ENCODE measurements at regions not wholly inside any gene's neighbourhood (a gene's known extent, or its start where the extent isn't known, plus 50 kb on each side); places are given as distances from the start of the nearest gene placed in this dataset.

DNA sequence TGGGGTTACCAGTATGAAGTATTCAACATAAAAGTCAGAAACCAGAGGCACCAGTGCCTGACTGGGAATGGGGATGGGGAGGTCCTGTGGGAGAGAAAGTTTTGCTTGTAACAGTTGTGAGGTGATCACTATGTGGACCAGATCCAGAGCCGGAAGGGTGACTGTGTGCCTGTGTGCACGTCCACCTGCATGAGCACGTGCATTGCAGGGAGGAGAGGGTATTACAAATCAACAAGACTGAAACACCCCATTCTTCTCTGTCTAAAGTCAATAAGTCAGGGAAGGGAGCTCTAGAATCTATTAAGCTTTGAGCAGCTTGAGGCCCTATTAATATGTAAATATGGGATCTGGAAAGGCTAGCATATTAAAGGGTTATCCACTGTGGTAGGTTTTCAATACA, 241.0 kb upstream of the ACVR2A start:
- no peak overlapping the region for H3K27ac ChIP-seq (ENCODE audit: insufficient read length, low read depth, low read length)

More for the DNA sequence above, 241.0 kb upstream of the ACVR2A start:
- Histone ChIP-seq H2BK15ac (ENCODE audit: low read depth, low read length) (no peak overlapping the region), H3K56ac (ENCODE audit: insufficient read length, low read depth, low read length) (no peak overlapping the region), H4K5ac (ENCODE audit: insufficient read length, low read depth, low read length) (no peak overlapping the region), H3K23me2 (ENCODE audit: insufficient read length, low read depth, low read length, poor library complexity, severe bottlenecking) (no peaks in the 10 kb centered on the region), H4K8ac (replicated peaks; ENCODE audit: insufficient read length, low read depth, low read length) (no peak overlapping the region), H4K91ac (ENCODE audit: insufficient read length, low read depth, low read length) (no peak overlapping the region), H2AFZ (ENCODE audit: low read length) (no peak overlapping the region), H3K9ac (ENCODE audit: extremely low read depth, insufficient read length, low read length) (no peak overlapping the region), H3T11ph (ENCODE audit: low read length) (no peak overlapping the region), H3K27me3 (ENCODE audit: insufficient read depth, low read length) (no peaks in the 10 kb centered on the region), H2BK120ac (ENCODE audit: low read depth, low read length, poor library complexity, severe bottlenecking) (no peak overlapping the region), H3K9me3 (ENCODE audit: control insufficient read depth, low read depth, low read length) (no peaks in the 10 kb centered on the region), H2BK5ac (ENCODE audit: insufficient read length, low read length) (no peak overlapping the region), H3K4me2 (ENCODE audit: insufficient read depth, insufficient read length, low read length) (no peak overlapping the region), H2BK20ac (ENCODE audit: low read depth, low read length, poor library complexity, severe bottlenecking) (no peak overlapping the region), H3K18ac (ENCODE audit: insufficient read length, low read depth, low read length) (no peak overlapping the region), H3K4me1 (ENCODE audit: insufficient read depth, low read length) (peaks cover 6% of the 10 kb centered on the region), H3K79me1 (ENCODE audit: insufficient read depth, low read depth, low read length, poor library complexity, severe bottlenecking) (no peaks in the 10 kb centered on the region), H4K20me1 (ENCODE audit: control insufficient read depth, insufficient read depth, insufficient read length) (no peaks in the 10 kb centered on the region), H2BK12ac (ENCODE audit: insufficient read length, low read depth, low read length) (no peak overlapping the region), H3K4ac (ENCODE audit: low read depth, low read length) (no peak overlapping the region), H3K23ac (ENCODE audit: insufficient read length, low read depth, low read length) (no peak overlapping the region), H2AK5ac (ENCODE audit: insufficient read length, low read length) (no peak overlapping the region), H3K14ac (ENCODE audit: insufficient read depth, low read length) (no peak overlapping the region), H3K79me2 (ENCODE audit: insufficient read depth, low read length) (no peaks in the 10 kb centered on the region)
- Mint-ChIP-seq H3K9me3 (peaks cover 3% of the 10 kb centered on the region in 2 experiments), H3K27me3 (ENCODE audit: low read depth) (peaks cover 8% of the 10 kb centered on the region), H3K4me1 (peaks cover 30 to 33% of the 10 kb centered on the region in 2 experiments), H3K36me3 (ENCODE audit: insufficient read depth in 1 of 3, low read depth in 3 of 3) (peaks cover 2 to 12% (median 2%) of the 10 kb centered on the region in 3 experiments; a peak in 6 of 7 replicates), H3K4me3 (peak overlapping the region in 1 of 2 experiments; percentile 43; a peak in 1 of 5 replicates), H3K27ac (peak overlapping the region in 2 of 3 experiments; percentile 9 to 11; a peak in 4 of 7 replicates)
- no peak for DNase-seq
- WGBS (ENCODE audit: extremely low coverage, insufficient read length, low lambda C conversion rate), result no CpG with 5 or more reads among the region's 3 CpGs
- TF ChIP-seq, protein P1, sequence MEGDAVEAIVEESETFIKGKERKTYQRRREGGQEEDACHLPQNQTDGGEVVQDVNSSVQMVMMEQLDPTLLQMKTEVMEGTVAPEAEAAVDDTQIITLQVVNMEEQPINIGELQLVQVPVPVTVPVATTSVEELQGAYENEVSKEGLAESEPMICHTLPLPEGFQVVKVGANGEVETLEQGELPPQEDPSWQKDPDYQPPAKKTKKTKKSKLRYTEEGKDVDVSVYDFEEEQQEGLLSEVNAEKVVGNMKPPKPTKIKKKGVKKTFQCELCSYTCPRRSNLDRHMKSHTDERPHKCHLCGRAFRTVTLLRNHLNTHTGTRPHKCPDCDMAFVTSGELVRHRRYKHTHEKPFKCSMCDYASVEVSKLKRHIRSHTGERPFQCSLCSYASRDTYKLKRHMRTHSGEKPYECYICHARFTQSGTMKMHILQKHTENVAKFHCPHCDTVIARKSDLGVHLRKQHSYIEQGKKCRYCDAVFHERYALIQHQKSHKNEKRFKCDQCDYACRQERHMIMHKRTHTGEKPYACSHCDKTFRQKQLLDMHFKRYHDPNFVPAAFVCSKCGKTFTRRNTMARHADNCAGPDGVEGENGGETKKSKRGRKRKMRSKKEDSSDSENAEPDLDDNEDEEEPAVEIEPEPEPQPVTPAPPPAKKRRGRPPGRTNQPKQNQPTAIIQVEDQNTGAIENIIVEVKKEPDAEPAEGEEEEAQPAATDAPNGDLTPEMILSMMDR (conservative IDR thresholded peaks at IDR 0.05), result no peak
